GM19043 (cell line): ENCODE measurements at regions not wholly inside any gene's neighbourhood (a gene's known extent, or its start where the extent isn't known, plus 50 kb on each side); places are given as distances from the start of the nearest gene placed in this dataset.
"Not testable (repeated sequence)": the region's sequence is repeated elsewhere in the genome, so short reads cannot be mapped to it uniquely, and the experiment has no call there.

Source experiments
- ATAC-seq: cut with Tn5 transposase; IDR thresholded peaks from one replicate; pipeline ENCODE4 v1.9.1; 2021; ENCODE audit warnings: low read depth; ENCODE audit not compliant: unreplicated experiment

GRCh38 chr5:83001796-83002381, 75.3 kb downstream of the TMEM167A start:
- no peak for ATAC-seq

- ATAC-seq: no peak
These were observed 76.3 kb downstream of the TMEM167A start for GRCh38 chr5:83000922-83001321.

GRCh38 chr5:83000428-83000827, 76.8 kb downstream of the TMEM167A start:
- no peak for ATAC-seq

GRCh38 chr5:82993416-82993815, 83.8 kb downstream of the TMEM167A start:
- no peak for ATAC-seq

DNA sequence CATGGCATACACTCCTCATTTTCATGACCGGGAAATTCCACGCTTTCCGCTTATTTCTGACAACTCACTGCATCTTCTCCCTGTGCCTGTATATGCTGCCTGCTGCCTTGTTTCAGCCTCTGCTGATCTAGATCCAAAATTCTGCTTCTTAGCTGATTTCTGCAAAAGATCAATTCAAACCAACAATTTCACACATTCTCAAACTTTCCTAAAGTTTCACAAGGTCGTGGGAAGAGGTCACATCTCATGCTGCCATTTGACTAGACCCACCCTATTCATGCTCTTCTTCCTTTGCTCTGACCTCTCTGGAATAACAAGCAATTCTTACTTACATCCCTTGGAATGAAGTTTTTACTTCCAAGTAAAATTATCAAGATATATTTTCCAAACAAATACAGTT, 84.5 kb downstream of the TMEM167A start:
- ATAC-seq: no peak

- no peak for ATAC-seq
These were observed 85.4 kb downstream of the TMEM167A start for GRCh38 chr5:82991678-82992323.

- no peak for ATAC-seq
These were observed 86.1 kb downstream of the TMEM167A start for GRCh38 chr5:82991059-82991458.

GRCh38 chr5:82987188-82987587, 90.0 kb downstream of the TMEM167A start:
- no peak for ATAC-seq

GRCh38 chr5:82986404-82986803, 90.8 kb downstream of the TMEM167A start:
- no peak for ATAC-seq

GRCh38 chr5:82985763-82986162, 91.4 kb downstream of the TMEM167A start:
- no peak for ATAC-seq

DNA sequence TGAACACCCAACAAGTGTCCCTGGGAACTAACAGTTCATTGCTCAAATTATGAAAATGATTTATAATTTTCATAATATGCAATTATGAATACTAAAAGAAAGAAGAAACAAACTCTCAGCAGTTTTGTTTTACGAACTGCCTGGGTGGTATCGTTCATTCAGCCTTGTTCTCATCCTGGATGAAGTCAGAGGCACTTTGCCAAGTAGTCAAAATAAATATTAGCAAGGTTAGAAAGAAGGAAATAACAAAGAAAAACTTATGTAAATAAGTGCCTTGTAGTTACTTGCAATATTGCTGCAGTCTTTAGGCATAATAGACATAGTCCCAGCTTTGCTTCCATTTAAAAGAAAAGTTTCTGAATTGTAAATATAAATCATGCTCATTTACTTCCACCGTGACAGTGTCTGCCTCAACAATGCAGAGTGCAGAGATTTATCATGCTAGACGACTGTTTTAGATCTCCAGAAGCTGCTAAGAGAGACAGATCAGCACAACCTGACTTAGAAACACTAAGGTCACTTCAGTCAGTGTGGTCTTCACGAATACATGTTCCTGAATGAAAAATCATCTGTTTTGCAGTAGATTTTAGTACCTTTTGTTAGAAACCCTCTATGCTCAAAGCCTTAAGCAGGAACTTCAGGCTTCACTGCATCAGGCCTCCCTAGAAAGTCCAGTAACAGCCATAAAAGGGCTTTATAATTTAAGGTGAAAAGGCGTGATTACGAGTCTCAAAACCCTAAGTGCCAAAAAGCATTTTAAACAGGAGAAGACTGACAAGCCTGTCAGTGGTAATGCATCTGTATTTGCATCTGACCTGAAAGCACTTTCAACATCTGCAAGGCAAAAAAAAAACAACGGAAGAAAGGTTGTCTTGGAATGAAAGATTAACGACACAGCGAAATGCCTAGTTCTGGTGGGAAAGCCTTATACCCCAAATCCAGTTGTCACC, 92.1 kb downstream of the TMEM167A start:
- ATAC-seq: peak; percentile 56

GRCh38 chr5:82982846-82983245, 94.3 kb downstream of the TMEM167A start:
- ATAC-seq: no peak

DNA sequence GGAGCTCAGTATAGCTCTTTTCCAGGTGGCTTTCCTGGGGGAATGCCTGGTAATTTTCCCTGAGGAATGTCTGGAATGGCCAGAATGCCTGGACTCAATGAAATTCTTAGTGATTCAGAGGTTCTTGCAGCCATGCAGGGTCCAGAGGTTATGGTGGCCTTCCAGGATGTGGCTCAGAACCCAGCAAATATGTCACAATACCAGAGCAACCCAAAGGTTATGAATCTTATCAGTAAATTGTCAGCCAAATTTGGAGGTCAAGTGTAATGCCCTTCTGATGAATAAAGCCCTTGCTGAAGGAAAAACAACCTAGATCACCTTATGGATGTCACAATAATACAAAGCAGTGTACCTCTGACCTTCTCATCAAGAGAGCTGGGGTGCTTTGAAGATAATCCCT, 100.3 kb downstream of the TMEM167A start:
- not testable (repeated sequence) for ATAC-seq

DNA sequence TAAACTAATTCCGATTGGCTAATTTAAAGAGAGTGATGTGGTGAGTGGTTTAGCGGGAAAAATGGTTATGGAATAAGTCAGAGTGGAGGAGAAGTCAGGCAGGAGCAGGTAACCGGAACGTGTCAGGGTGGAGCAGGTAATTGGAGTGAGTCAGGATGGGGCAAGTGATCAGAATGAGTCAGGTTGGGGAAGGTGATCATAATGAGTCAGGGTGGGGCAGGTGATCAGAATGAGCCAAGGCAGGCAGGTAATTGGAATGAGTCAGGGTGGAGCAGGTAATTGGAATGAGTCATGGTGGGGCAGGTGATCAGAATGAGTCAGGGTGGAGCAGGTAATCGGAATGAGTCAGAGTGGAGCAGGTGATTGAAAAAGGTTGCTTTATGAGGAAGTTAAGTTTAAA, 101.4 kb downstream of the TMEM167A start:
- no peak for ATAC-seq

- ATAC-seq: no peak
These were observed 101.8 kb downstream of the TMEM167A start for GRCh38 chr5:82975396-82975795.

DNA sequence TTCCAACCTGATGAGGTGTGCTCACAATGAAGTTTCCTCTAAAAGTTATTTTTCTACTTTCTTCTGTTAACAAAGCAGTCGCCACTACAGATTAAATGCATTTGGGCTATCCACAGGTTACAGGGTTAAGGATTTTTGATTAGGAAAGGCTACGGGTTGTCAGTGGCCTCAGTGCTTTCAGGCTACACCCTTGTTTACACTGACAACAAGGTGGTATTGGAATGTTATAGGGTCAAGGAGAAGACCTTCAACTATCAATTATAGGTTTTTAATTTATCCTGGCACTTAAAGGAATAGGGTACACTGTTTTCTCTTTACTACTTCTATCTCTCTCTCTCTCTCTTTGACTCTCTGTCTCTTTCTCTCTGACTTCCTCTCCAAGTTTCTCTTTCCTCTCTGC, 102.8 kb downstream of the TMEM167A start:
- not testable (repeated sequence) for ATAC-seq

- ATAC-seq: no peak
These were observed 105.3 kb downstream of the TMEM167A start for GRCh38 chr5:82971901-82972300.

DNA sequence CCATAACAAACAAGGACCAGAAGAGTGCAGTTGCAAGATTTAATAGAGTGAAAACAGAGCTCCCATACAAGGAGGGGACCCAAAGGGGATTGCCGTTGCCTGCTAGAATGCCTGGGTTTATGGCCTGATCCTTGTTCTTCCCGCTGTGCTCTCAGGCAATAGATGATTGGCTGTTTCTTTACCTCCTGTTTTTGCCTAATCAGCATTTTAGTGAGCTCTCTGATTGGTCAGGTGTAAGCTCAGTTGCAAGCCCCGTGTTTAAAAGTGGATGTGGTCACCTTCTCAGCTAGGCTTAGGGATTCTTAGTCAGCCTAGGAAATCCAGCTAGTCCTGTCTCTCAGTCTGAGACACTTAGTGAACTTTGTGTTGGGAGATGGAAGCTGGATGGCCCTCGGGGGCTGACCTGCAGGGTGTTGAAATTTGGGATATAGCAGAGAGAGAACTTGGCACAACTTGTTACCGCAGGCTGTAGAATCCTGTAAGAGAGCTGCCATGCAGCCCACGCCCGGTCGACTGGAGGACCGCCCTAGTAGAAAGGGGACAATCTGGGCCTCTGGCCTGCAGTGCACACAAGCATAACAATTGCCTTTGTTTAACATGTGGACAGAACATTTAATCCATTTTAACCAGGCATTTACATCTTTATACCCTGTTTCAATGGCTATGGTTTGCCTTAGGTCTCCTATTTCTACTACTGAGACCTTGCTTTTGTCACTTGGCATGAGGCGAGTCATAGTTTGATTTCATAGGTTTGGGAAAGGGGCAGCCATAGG, 106.0 kb downstream of the TMEM167A start:
- not testable (repeated sequence) for ATAC-seq

GRCh38 chr5:82969221-82969976, 107.8 kb downstream of the TMEM167A start:
- not testable (repeated sequence) for ATAC-seq

- no peak for ATAC-seq
These were observed 110.1 kb downstream of the TMEM167A start for GRCh38 chr5:82967072-82967471.
